KOPT-K1 (cell line): ENCODE measurements at regions not wholly inside any gene's neighbourhood (a gene's known extent, or its start where the extent isn't known, plus 50 kb on each side); places are given as distances from the start of the nearest gene placed in this dataset.

ENCODE experiments used
- H3K27ac ChIP-seq: fragments of 200-600 bp; sonication (generic); 2 replicates; pipeline ENCODE4 v1.5.1; 2016; ENCODE audit warnings: antibody characterized with exemption, mild to moderate bottlenecking, low read depth, low read length; ENCODE audit not compliant: poor library complexity, severe bottlenecking
- H3K36me3 ChIP-seq: fragments of 200-600 bp; sonication (generic); 2 replicates; pipeline ENCODE4 v1.5.1; 2017; ENCODE audit warnings: antibody characterized with exemption, mild to moderate bottlenecking, low read length, moderate library complexity; ENCODE audit not compliant: insufficient read depth
- H3K9me3 ChIP-seq: fragments of 200-600 bp; sonication (generic); 2 replicates; pipeline ENCODE4 v1.5.1; 2017; ENCODE audit warnings: antibody characterized with exemption, low read length, mild to moderate bottlenecking; ENCODE audit not compliant: insufficient read depth, poor library complexity, severe bottlenecking

- Histone ChIP-seq H3K36me3 (no peaks in the 10 kb centered on the region), H3K9me3 (no peaks in the 10 kb centered on the region), H3K27ac (no peak overlapping the region)
Observed at GRCh38 chr5:5079876-5080275, 60.3 kb upstream of the ADAMTS16 start.

DNA sequence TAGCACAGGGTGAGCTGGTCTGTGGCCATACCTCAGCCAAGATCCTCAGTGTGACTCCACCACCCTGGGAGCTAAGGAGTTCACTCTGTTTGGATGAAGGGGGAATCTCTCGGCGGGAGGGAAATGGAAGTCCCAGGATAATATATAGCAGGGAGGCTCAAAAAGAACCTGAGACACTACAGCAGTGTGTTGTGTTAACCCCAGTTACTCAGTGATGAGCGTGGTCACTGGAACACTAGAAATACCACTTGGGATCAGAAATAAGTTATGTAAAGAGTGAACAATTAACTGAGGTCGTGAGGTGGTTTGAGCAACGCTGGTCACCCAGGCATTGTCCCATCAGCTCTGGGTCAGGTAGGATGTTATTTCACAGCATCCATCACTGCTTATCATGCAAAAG, 59.3 kb upstream of the ADAMTS16 start:
- Histone ChIP-seq H3K36me3 (no peaks in the 10 kb centered on the region), H3K9me3 (no peaks in the 10 kb centered on the region), H3K27ac (no peak overlapping the region)

- Histone ChIP-seq H3K27ac (no peak overlapping the region), H3K36me3 (no peaks in the 10 kb centered on the region), H3K9me3 (no peaks in the 10 kb centered on the region)
Observed at GRCh38 chr5:5085381-5085780, 54.7 kb upstream of the ADAMTS16 start.

DNA sequence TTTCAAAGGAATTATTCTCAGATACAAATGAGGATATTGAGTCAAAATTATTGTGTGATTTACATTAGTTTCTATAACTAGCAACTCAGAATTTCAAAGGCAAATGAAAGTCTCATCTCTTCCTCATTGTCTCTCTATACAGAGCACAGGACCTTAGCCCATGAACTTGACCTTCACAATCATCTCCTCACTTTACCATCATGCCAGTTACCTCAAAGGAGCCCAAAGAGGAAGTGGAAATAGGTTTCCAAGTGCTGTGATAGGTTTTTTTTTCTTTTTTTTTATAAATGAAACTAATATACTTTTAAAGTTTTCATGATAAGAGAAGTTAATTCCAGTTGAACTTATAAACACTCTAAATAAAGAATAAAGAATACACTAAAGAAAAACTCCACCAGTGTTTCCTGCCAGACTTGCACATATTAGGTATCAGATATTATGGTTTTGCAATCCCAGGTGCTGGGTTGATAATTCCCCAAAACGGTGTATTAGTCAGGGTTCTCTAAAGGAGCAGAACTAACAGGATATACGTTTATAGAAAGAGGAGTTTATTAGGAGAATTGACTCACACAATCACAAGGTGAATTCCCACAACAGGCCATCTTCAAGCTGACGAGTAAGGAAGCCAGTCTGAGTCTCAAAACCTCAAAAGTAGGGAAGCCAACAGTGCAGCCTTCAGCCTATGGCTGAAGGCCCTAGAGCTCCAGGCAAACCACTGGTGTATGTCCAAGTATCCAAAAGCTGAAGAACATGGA, 50.1 kb upstream of the ADAMTS16 start:
- H3K36me3 ChIP-seq, result no peaks in the 10 kb centered on the region
- no peak overlapping the region for H3K27ac ChIP-seq

More for the DNA sequence above, 50.1 kb upstream of the ADAMTS16 start:
- H3K9me3 ChIP-seq, result no peaks in the 10 kb centered on the region
